OCI-LY3 (cell line): ENCODE measurements at regions not wholly inside any gene's neighbourhood (a gene's known extent, or its start where the extent isn't known, plus 50 kb on each side); places are given as distances from the start of the nearest gene placed in this dataset.

Experiments used
- CTCF ChIP-seq: fragments of 200-600, 300-600 bp; sonication (generic); IDR thresholded peaks from 2 replicates; pipeline ENCODE4 v1.5.1; 2014; ENCODE audit warnings: antibody characterized with exemption, low read length, low read depth
- EZH2phosphoT487 ChIP-seq: fragments of 200-600 bp; shearing (Covaris generic); IDR thresholded peaks from 2 replicates; pipeline ENCODE4 v1.6.1; 2018; ENCODE audit warnings: antibody characterized with exemption, mixed run types, low read depth

DNA sequence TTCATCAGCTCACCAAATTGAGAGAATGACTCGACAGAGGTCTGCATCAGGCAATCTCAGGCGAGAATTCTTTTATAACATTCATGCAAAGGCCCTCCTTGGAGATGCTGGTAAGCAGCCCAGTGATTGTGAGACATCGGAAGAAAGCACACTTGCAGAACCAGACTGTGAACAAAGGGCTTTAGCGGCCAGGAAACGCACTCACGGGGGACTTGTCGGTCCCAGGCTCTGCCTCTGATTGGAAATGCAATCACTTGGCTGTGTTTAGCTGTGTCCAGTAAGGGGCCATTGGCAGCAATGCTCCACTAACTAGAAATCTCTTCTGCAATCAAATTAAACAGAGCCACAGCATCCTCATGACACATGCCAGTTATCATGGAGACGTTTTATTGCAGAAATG, 226.7 kb upstream of the CDH13 start:
- TF ChIP-seq CTCF (no peak), EZH2phosphoT487 (no peak)
